ENCODE measurements at regions not wholly inside any gene's neighbourhood (a gene's known extent, or its start where the extent isn't known, plus 50 kb on each side); places are given as distances from the start of the nearest gene placed in this dataset.

GRCh38 chr11:69210310-69211035 lies 54.7 kb downstream of the SMIM38 start:
- no peak overlapping the region for H3K27ac ChIP-seq
- TF ChIP-seq ZFX (IDR thresholded peaks at IDR 0.05), result no peak
- no peak for TF ChIP-seq CTCF (conservative IDR thresholded peaks at IDR 0.05)

- TF ChIP-seq CTCF (conservative IDR thresholded peaks at IDR 0.05), result no peak
- TF ChIP-seq ZFX (IDR thresholded peaks at IDR 0.05), result no peak
Observed at GRCh38 chr11:69211540-69211919, 55.8 kb downstream of the SMIM38 start.

GRCh38 chr11:69211920-69212797 lies 56.4 kb downstream of the SMIM38 start:
- no peak overlapping the region for H3K27ac ChIP-seq
- TF ChIP-seq CTCF (conservative IDR thresholded peaks at IDR 0.05) (no peak), ZFX (IDR thresholded peaks at IDR 0.05) (no peak)

More at GRCh38 chr11:69211540-69211919, 55.8 kb downstream of the SMIM38 start:
- no peak overlapping the region for H3K27ac ChIP-seq

- no peak overlapping the region for H3K27ac ChIP-seq
- TF ChIP-seq ZFX (IDR thresholded peaks at IDR 0.05) (no peak), CTCF (conservative IDR thresholded peaks at IDR 0.05) (no peak)
Observed at GRCh38 chr11:69212798-69213110, 57.0 kb downstream of the SMIM38 start.

- no peak overlapping the region for H3K27ac ChIP-seq
- TF ChIP-seq CTCF (conservative IDR thresholded peaks at IDR 0.05) (no peak), ZFX (IDR thresholded peaks at IDR 0.05) (no peak)
Observed at GRCh38 chr11:69213316-69213715, 57.6 kb downstream of the SMIM38 start.

- no peak overlapping the region for H3K27ac ChIP-seq
- TF ChIP-seq ZFX (IDR thresholded peaks at IDR 0.05) (no peak), CTCF (conservative IDR thresholded peaks at IDR 0.05) (no peak)
Observed at GRCh38 chr11:69213964-69214363, 58.2 kb downstream of the SMIM38 start.

GRCh38 chr11:69215216-69215615 lies 59.5 kb downstream of the SMIM38 start:
- TF ChIP-seq CTCF (conservative IDR thresholded peaks at IDR 0.05), result no peak
- H3K27ac ChIP-seq, result no peak overlapping the region

All from C4-2B (cell line).